IPS-18a (cell line): ENCODE measurements at regions not wholly inside any gene's neighbourhood (a gene's known extent, or its start where the extent isn't known, plus 50 kb on each side); places are given as distances from the start of the nearest gene placed in this dataset.

Experiments used
- H3K27ac ChIP-seq: one replicate; pipeline ENCODE4 v1.5.1; 2013; ENCODE audit warnings: low read length
- H3K27me3 ChIP-seq: one replicate; pipeline ENCODE4 v1.6.1; 2013; ENCODE audit warnings: mild to moderate bottlenecking, low read length; ENCODE audit not compliant: control insufficient read depth, insufficient read depth
- H3K36me3 ChIP-seq: one replicate; pipeline ENCODE4 v1.6.1; 2013; ENCODE audit warnings: low read depth, low read length; ENCODE audit not compliant: control insufficient read depth
- H3K4me1 ChIP-seq: one replicate; pipeline ENCODE4 v1.6.1; 2013; ENCODE audit warnings: low read depth, low read length; ENCODE audit not compliant: control insufficient read depth
- H3K4me3 ChIP-seq: one replicate; pipeline ENCODE4 v1.5.1; 2013; ENCODE audit warnings: low read length
- H3K9ac ChIP-seq: one replicate; pipeline ENCODE4 v1.6.1; 2013; ENCODE audit warnings: mild to moderate bottlenecking, low read length, moderate library complexity
- H3K9me3 ChIP-seq: one replicate; pipeline ENCODE4 v1.6.1; 2013; ENCODE audit warnings: low read depth, low read length; ENCODE audit not compliant: control insufficient read depth

GRCh38 chr15:69583626-69584025 lies 131.0 kb downstream of the RPLP1 start:
- H3K27ac ChIP-seq = no peak overlapping the region
- H3K4me1 ChIP-seq = no peaks in the 10 kb centered on the region
- H3K4me3 ChIP-seq = no peak overlapping the region
- H3K36me3 ChIP-seq = no peaks in the 10 kb centered on the region
- H3K9me3 ChIP-seq = no peaks in the 10 kb centered on the region
- no peak overlapping the region for H3K9ac ChIP-seq
- no peaks in the 10 kb centered on the region for H3K27me3 ChIP-seq

- H3K9me3 ChIP-seq = no peaks in the 10 kb centered on the region
- H3K36me3 ChIP-seq = no peaks in the 10 kb centered on the region
- H3K27me3 ChIP-seq = no peaks in the 10 kb centered on the region
- no peak overlapping the region for H3K9ac ChIP-seq
- H3K27ac ChIP-seq = no peak overlapping the region
- H3K4me3 ChIP-seq = no peak overlapping the region
- no peaks in the 10 kb centered on the region for H3K4me1 ChIP-seq
Observed at GRCh38 chr15:69585937-69586336, 133.3 kb downstream of the RPLP1 start.

- Histone ChIP-seq H3K9me3 (no peaks in the 10 kb centered on the region), H3K4me1 (no peaks in the 10 kb centered on the region), H3K4me3 (no peak overlapping the region), H3K36me3 (no peaks in the 10 kb centered on the region), H3K27ac (no peak overlapping the region), H3K9ac (no peak overlapping the region), H3K27me3 (no peaks in the 10 kb centered on the region)
Observed at GRCh38 chr15:69586721-69587120, 134.1 kb downstream of the RPLP1 start.

GRCh38 chr15:69587723-69588426 lies 135.3 kb downstream of the RPLP1 start:
- no peak overlapping the region for H3K4me3 ChIP-seq
- no peaks in the 10 kb centered on the region for H3K27me3 ChIP-seq
- H3K9ac ChIP-seq = no peak overlapping the region
- H3K36me3 ChIP-seq = no peaks in the 10 kb centered on the region
- H3K27ac ChIP-seq = no peak overlapping the region
- no peaks in the 10 kb centered on the region for H3K4me1 ChIP-seq
- no peaks in the 10 kb centered on the region for H3K9me3 ChIP-seq

GRCh38 chr15:69590201-69590710 lies 137.6 kb downstream of the RPLP1 start:
- H3K4me3 ChIP-seq = no peak overlapping the region
- no peak overlapping the region for H3K27ac ChIP-seq
- H3K9me3 ChIP-seq = no peaks in the 10 kb centered on the region
- no peaks in the 10 kb centered on the region for H3K27me3 ChIP-seq
- no peaks in the 10 kb centered on the region for H3K4me1 ChIP-seq
- H3K9ac ChIP-seq = no peak overlapping the region
- no peaks in the 10 kb centered on the region for H3K36me3 ChIP-seq

- Histone ChIP-seq H3K9me3 (no peaks in the 10 kb centered on the region), H3K4me1 (no peaks in the 10 kb centered on the region), H3K9ac (no peak overlapping the region), H3K27me3 (no peaks in the 10 kb centered on the region), H3K36me3 (no peaks in the 10 kb centered on the region), H3K4me3 (no peak overlapping the region), H3K27ac (no peak overlapping the region)
Observed at GRCh38 chr15:69590932-69591524, 138.4 kb downstream of the RPLP1 start.

GRCh38 chr15:69591905-69592508 lies 139.4 kb downstream of the RPLP1 start:
- H3K27me3 ChIP-seq = no peaks in the 10 kb centered on the region
- H3K27ac ChIP-seq = no peak overlapping the region
- H3K9ac ChIP-seq = no peak overlapping the region
- no peaks in the 10 kb centered on the region for H3K4me1 ChIP-seq
- H3K4me3 ChIP-seq = no peak overlapping the region
- no peaks in the 10 kb centered on the region for H3K36me3 ChIP-seq
- H3K9me3 ChIP-seq = no peaks in the 10 kb centered on the region

GRCh38 chr15:69592954-69593353 lies 140.3 kb downstream of the RPLP1 start:
- Histone ChIP-seq H3K4me1 (no peaks in the 10 kb centered on the region), H3K4me3 (no peak overlapping the region), H3K27me3 (no peaks in the 10 kb centered on the region), H3K27ac (no peak overlapping the region), H3K36me3 (no peaks in the 10 kb centered on the region), H3K9ac (no peak overlapping the region), H3K9me3 (no peaks in the 10 kb centered on the region)

- Histone ChIP-seq H3K9me3 (no peaks in the 10 kb centered on the region), H3K9ac (no peak overlapping the region), H3K27ac (no peak overlapping the region)
Observed at GRCh38 chr15:69593488-69593887, 140.9 kb downstream of the RPLP1 start.

GRCh38 chr15:69593981-69594966 lies 141.7 kb downstream of the RPLP1 start:
- Histone ChIP-seq H3K9ac (no peak overlapping the region), H3K4me1 (no peaks in the 10 kb centered on the region), H3K27me3 (no peaks in the 10 kb centered on the region), H3K9me3 (no peaks in the 10 kb centered on the region), H3K4me3 (no peak overlapping the region), H3K27ac (no peak overlapping the region), H3K36me3 (no peaks in the 10 kb centered on the region)

More at GRCh38 chr15:69593488-69593887, 140.9 kb downstream of the RPLP1 start:
- Histone ChIP-seq H3K4me3 (no peak overlapping the region), H3K4me1 (no peaks in the 10 kb centered on the region), H3K27me3 (no peaks in the 10 kb centered on the region), H3K36me3 (no peaks in the 10 kb centered on the region)
